ENCODE measurements at regions not wholly inside any gene's neighbourhood (a gene's known extent, or its start where the extent isn't known, plus 50 kb on each side); places are given as distances from the start of the nearest gene placed in this dataset.

GRCh38 chr18:44195394-44196140 is 485.1 kb upstream of the SETBP1 start (continued):
- no peak for TF ChIP-seq JUND (IDR thresholded peaks at IDR 0.05)
- no peak for TF ChIP-seq TCF7L2 (IDR thresholded peaks at IDR 0.05; ENCODE audit: borderline replicate concordance, extremely low read depth, insufficient read depth, insufficient read length)
- no peak for TF ChIP-seq MAX (IDR thresholded peaks at IDR 0.05)
- TF ChIP-seq ZBTB33 (IDR thresholded peaks at IDR 0.05; ENCODE audit: extremely low read depth, insufficient replicate concordance, low read length), result no peak
- no peak for TF ChIP-seq FOSL1 (IDR thresholded peaks at IDR 0.05; ENCODE audit: low read depth)
- TF ChIP-seq ELF1 (IDR thresholded peaks at IDR 0.05; ENCODE audit: borderline replicate concordance, low read depth), result no peak
- no peak for TF ChIP-seq RAD21 (IDR thresholded peaks at IDR 0.05; ENCODE audit: low read depth)
- TF ChIP-seq SRF (IDR thresholded peaks at IDR 0.05; ENCODE audit: low read depth), result no peak

- BruUV-seq (replicated peaks), result no TSS peak
- Histone ChIP-seq H3K27ac (ENCODE audit: low read depth, low read length) (no peak overlapping the region), H3K27me3 (ENCODE audit: insufficient read depth, low read length) (no peaks in the 10 kb centered on the region), H3K79me2 (ENCODE audit: insufficient read depth, low read length) (no peaks in the 10 kb centered on the region), H3K9me2 (ENCODE audit: insufficient read depth) (no peaks in the 10 kb centered on the region), H3K4me2 (ENCODE audit: low read length) (no peak overlapping the region), H4K20me1 (ENCODE audit: insufficient read depth) (no peaks in the 10 kb centered on the region), H3K4me3 (replicated peaks in 1 of 2; ENCODE audit: low read depth in 1 of 2, low read length in 2 of 2) (no peak overlapping the region), H3K4me1 (ENCODE audit: control insufficient read depth in 1 of 2, insufficient read depth in 2 of 2, low read length in 2 of 2) (no peaks in the 10 kb centered on the region), H3K9ac (ENCODE audit: low read length) (no peak overlapping the region), H2AFZ (ENCODE audit: low read depth, low read length, poor library complexity, severe bottlenecking) (no peak overlapping the region), H3K36me3 (ENCODE audit: control insufficient read depth in 1 of 2, insufficient read depth in 2 of 2, low read length in 2 of 2) (no peaks in the 10 kb centered on the region), H3K9me3 (ENCODE audit: control insufficient read depth in 1 of 2, insufficient read depth in 1 of 2, low read depth in 1 of 2, low read length in 2 of 2) (peaks cover 9 to 42% of the 10 kb centered on the region in 2 experiments; a peak in 2 of 4 replicates)
- intact Hi-C loops (cut with micrococcal nuclease), result no loop called here
- ChIA-PET POLR2A (no interaction called here), CTCF (no interaction called here), RAD21 (ENCODE audit: low non-redundant PET in 1 of 2, low total read pairs in 2 of 2, uncharacterized antibody in 2 of 2, unreplicated experiment in 2 of 2) (no interaction called here)
- DNase-seq (ENCODE audit: low read depth, low spot score), result no peak
- ATAC-seq, result no peak
- TF ChIP-seq ZBTB33 (IDR thresholded peaks at IDR 0.05; ENCODE audit: extremely low read depth, insufficient replicate concordance, low read length), result no peak
Observed at GRCh38 chr18:44197832-44198611, 482.7 kb upstream of the SETBP1 start.

Data from HCT116 (cell line).